Astrocyte of the hippocampus (primary cell): ENCODE measurements at regions not wholly inside any gene's neighbourhood (a gene's known extent, or its start where the extent isn't known, plus 50 kb on each side); places are given as distances from the start of the nearest gene placed in this dataset.
"Not testable (repeated sequence)": the region's sequence is repeated elsewhere in the genome, so short reads cannot be mapped to it uniquely, and the experiment has no call there.

Source experiments
- DNase-seq: peaks from one replicate; pipeline ENCODE4 v3.0.0; 2011; ENCODE audit warnings: low read depth, low spot score

- DNase-seq: peak; percentile 31
These were observed 277.7 kb upstream of the ECI2 start for GRCh38 chr6:4413073-4413472.

- DNase-seq: no peak
These were observed 277.1 kb upstream of the ECI2 start for GRCh38 chr6:4412488-4412887.

GRCh38 chr6:4412077-4412476 is 276.7 kb upstream of the ECI2 start:
- no peak for DNase-seq

GRCh38 chr6:4407710-4408109 is 272.3 kb upstream of the ECI2 start:
- not testable (repeated sequence) for DNase-seq

- no peak for DNase-seq
These were observed 270.3 kb upstream of the ECI2 start for GRCh38 chr6:4405621-4406212.

GRCh38 chr6:4404415-4404814 is 269.0 kb upstream of the ECI2 start:
- peak; percentile 5 for DNase-seq

GRCh38 chr6:4403828-4404227 is 268.5 kb upstream of the ECI2 start:
- DNase-seq: peak; percentile 13

GRCh38 chr6:4403023-4403752 is 267.8 kb upstream of the ECI2 start:
- no peak for DNase-seq

GRCh38 chr6:4402477-4402976 is 267.2 kb upstream of the ECI2 start:
- DNase-seq: peak; percentile 82

- DNase-seq: no peak
These were observed 266.3 kb upstream of the ECI2 start for GRCh38 chr6:4401408-4402368.

GRCh38 chr6:4399656-4400055 is 264.3 kb upstream of the ECI2 start:
- no peak for DNase-seq

GRCh38 chr6:4398791-4399190 is 263.4 kb upstream of the ECI2 start:
- no peak for DNase-seq

GRCh38 chr6:4397307-4397706 is 261.9 kb upstream of the ECI2 start:
- no peak for DNase-seq

- DNase-seq: no peak
These were observed 260.7 kb upstream of the ECI2 start for GRCh38 chr6:4396044-4396443.

- no peak for DNase-seq
These were observed 260.0 kb upstream of the ECI2 start for GRCh38 chr6:4395386-4395785.

GRCh38 chr6:4394786-4395185 is 259.4 kb upstream of the ECI2 start:
- no peak for DNase-seq

GRCh38 chr6:4388675-4389074 is 253.3 kb upstream of the ECI2 start:
- peak; percentile 25 for DNase-seq

GRCh38 chr6:4384656-4385055 is 249.3 kb upstream of the ECI2 start:
- DNase-seq: no peak

GRCh38 chr6:4383910-4384638 is 248.7 kb upstream of the ECI2 start:
- no peak for DNase-seq

- no peak for DNase-seq
These were observed 247.0 kb upstream of the ECI2 start for GRCh38 chr6:4382362-4382853.

GRCh38 chr6:4381381-4381780 is 246.0 kb upstream of the ECI2 start:
- DNase-seq: no peak
